HG02852 (cell line): ENCODE measurements at regions not wholly inside any gene's neighbourhood (a gene's known extent, or its start where the extent isn't known, plus 50 kb on each side); places are given as distances from the start of the nearest gene placed in this dataset.

Experiments
- ATAC-seq: cut with Tn5 transposase; IDR thresholded peaks from one replicate; pipeline ENCODE4 v1.9.1; 2021; ENCODE audit warnings: mild to moderate bottlenecking, moderate library complexity; ENCODE audit not compliant: unreplicated experiment

GRCh38 chr9:107431461-107431860, 58.1 kb downstream of the KLF4 start:
- no peak for ATAC-seq

DNA sequence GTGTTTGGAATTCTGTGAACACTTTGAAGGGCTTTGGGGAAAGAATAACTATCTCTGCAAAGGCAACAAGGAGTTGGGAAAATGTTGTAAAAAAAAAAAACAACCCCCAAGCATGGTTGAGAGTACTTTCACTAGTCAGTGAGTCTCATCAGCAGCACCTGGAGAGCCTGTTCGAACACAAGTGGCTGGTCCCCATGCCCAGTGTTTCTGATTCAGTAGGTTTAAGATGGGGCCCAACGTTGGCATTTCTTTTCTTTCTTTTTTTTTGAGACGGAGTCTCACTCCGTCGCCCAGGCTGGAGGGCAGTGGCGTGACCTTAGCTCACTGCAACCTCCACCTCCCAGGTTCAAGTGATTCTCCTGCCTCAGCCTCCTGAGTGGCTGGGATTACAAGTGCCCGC, 59.5 kb downstream of the KLF4 start:
- ATAC-seq, result no peak

GRCh38 chr9:107426126-107426525, 63.4 kb downstream of the KLF4 start:
- ATAC-seq, result no peak

- peak; percentile 90 for ATAC-seq
Observed at GRCh38 chr9:107425101-107426025, 64.2 kb downstream of the KLF4 start.

- ATAC-seq, result no peak
Observed at GRCh38 chr9:107423540-107423939, 66.0 kb downstream of the KLF4 start.

DNA sequence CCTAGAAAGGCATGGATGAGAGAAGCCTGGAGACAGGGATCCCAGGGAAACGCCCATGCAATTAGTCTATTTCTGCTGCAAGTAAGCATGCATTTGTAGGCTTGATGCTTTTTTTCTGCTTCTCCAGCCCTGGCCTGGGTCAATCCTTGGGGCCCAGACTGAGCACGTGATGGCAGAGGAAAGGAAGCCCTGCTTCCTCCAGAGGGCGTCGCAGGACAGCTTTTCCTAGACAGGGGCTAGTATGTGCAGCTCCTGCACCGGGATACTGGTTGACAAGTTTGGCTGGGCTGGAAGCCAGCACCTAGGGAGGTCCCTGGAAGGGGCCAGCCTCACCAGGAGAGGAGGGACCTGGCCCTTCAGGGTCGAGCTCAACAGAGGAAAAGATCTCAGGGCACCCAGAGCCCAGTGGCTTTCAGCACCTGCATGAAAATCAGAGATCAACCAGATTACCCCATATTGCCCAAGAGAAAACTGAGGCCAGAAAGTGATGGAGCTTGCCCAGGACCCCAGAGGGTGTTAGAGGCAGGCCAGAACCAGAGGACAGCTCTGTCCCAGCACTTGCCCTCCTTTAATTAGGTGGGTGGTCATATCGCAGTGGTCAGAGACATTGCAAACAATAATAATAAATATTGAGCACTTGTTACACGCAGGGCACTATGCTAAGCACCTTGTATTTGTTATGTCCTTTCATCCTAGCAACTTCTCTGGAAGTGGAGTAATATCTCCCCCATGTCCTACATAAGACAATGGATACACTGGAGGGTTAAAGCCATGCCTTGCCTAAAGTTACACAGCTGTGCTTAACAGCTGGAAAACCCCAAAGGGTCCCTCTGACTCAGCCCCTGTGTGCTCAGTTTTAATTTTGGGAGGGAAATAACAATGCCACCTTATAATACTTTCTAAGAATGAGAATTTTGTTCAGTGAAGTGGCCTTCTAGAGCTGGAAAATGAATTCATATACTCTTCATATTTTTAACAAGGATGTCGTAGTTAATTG, 67.1 kb downstream of the KLF4 start:
- ATAC-seq, result peak; percentile 58

GRCh38 chr9:107410420-107410819, 79.1 kb downstream of the KLF4 start:
- no peak for ATAC-seq

GRCh38 chr9:107409581-107410389, 79.8 kb downstream of the KLF4 start:
- no peak for ATAC-seq

DNA sequence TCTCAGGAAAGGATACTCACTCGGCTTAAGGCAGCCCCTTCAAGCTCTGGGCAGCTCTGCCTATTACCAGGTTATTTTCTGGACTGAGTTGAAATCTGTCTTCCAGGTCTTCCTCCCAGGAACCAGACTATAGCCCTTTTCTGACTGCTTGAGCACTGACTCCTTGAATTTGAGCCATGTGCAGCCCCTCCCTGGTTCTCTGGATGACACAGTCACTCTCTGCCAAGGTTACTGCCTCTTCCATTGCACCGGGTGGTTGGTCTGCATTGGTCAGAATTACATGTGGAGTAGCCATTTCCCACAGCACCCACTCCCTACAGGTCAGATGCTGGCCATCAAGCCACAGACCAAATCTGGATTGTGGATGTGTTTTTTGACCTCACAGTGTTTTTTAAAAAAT, 81.9 kb downstream of the KLF4 start:
- no peak for ATAC-seq

DNA sequence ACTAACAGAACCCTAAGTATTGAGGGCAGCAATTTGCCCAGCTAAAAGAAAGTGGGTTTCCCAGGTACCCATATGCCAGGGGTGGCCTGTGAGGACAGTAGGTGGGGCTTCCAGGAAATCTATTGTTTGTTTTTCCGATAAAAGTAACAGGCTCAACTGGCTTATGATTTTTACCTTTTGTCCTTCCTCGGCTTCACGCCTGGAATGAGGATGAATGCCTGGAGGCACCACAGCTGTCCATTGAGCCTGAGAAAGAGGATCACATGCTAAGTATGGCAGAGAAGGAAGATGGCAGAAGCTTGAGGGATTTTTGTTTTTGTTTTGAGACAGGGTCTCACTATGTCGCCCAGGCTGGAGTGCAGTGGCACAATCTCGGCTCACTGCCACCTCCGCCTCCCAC, 84.1 kb downstream of the KLF4 start:
- no peak for ATAC-seq

DNA sequence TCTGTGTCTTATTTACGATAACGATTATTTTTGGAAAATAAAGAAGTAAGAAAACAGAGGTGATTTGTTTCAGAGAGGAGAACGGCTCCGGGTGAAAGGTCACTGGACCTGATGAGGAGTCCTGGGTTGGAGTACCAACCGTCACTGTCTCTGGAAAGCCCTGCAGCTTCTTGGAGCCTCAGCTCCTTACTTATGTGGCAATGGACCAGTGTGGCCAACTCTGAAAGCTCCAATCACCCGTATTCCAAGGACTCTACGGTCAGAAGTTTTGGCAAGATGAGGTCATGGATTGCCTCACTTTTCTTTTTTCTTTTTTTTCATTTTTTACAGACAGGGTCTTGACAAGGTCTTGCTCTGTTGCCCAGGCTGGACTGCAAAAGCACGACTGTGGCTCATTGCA, 84.8 kb downstream of the KLF4 start:
- no peak for ATAC-seq

GRCh38 chr9:107404161-107404560, 85.4 kb downstream of the KLF4 start:
- ATAC-seq, result no peak

DNA sequence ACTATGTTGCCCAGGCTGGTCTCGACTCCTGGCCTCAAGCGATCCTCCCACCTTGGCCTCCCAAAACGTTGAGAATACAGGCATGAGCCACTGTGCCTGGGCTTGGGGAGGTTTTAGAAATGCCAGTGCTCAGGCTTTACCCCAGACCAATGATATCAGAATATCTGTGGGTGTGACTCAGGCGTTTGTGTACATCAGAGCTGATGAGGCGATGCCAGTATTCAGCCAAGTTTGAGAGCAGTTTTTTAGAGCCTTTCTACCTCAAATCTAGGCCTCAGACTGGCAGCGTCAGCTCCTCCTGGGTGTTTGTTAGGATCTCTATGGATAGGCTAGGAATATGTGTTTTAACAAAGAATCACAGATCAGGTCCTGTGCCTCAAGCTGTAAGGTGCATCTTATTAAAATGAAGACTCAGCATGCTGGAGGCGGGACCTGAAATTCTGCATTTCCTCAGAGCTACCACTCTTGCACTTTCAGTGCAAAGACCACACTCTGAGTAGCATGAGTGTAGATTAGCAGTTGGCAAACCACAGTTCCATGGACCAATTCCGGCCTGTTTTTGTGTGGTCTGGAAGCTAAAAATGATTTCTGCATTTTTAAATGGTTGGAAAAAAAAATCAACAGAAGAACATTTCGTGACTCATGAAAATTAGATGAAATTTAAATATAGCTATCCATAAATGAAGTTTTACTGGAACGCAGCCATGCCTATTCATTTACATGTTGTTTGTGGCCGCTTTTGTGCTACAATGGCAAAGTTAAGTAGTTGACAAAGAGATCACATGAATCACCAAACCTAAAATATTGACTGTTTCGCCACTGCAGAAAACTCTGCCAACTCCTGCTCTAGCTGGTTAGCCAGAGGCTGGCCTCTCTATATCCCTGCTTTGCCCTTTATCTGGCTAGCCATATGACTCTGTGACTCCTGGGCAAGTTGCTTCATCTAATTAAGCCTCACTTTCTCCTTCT, 92.2 kb downstream of the KLF4 start:
- no peak for ATAC-seq

- ATAC-seq, result no peak
Observed at GRCh38 chr9:107394264-107394663, 95.3 kb downstream of the KLF4 start.

DNA sequence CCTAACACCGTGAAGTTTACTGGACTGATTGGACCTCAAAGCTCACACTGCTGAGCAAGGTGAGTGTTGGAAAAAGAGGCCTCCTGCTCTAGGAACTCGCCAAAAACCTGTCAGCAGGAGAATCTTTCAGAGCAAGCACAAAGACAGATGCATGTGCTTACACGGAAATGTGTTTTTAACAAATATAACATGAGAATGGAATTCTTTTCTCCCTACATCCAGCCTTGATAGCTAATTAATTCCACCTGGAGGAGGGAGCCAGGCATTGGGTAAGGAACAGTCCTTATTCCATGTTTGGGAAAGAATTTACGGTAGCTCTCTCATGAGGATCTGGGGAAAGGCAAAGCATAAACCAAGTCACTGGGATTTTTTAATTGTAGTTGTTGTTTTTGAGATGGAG, 98.8 kb downstream of the KLF4 start:
- no peak for ATAC-seq

DNA sequence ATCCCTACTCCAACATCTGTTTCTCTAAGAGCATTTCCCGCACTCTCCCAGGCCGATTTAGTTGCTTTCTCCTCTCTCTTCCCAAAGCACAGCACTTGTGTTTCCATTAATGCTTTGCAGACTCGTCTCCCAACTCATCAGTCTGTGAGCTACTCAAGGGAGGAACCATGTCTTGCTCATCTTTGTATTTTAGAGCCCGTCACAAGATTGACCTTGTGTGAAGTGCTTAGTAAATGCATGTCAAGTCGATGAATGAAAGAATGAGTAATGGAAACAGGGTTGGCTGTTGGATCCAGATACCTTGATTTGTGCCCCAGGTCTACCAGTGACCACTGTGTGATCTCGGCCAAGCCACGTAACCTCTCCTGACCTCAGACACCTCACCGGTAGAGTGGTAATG, 99.3 kb downstream of the KLF4 start:
- no peak for ATAC-seq

- no peak for ATAC-seq
Observed at GRCh38 chr9:107389617-107390071, 99.9 kb downstream of the KLF4 start.

DNA sequence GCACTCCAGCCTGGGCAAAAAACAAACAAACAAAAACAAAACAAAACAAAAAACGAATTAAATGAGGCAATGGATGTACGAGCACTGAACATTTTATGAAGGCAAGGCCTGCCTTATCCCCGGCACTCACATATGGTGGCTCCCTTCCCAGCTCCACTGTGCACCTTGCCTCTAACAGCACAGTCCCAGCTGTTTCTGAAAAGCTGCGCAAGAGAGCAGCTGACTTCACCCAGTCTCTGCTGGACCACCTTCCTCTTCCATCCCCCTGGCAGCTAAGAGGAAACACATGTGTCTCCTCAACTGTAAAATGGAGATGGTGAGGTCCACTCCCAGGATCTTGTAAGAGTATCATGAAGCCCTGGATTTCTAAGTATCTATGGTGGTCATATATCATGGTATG, 100.7 kb downstream of the KLF4 start:
- no peak for ATAC-seq

GRCh38 chr9:107387409-107387808, 102.2 kb downstream of the KLF4 start:
- ATAC-seq, result no peak

DNA sequence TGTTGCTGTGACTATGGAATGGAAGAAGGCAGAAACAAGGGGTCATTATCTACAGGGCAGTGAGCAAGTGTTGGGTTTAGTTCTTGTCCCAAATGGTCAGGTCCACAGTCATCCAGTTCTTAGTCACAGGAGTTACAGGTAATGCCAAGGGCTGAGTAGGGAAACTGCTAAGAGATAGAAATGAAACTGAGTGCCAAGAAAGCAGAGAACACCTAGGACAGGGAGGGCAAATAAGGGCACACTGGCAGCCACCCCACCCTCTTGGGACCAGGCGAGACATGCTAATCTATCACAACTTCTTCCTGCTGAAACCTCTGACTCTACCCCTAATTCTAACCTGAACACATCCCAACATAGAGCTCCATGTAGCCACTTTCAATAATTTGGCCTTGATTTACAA, 103.2 kb downstream of the KLF4 start:
- no peak for ATAC-seq
